ENCODE measurements at regions not wholly inside any gene's neighbourhood (a gene's known extent, or its start where the extent isn't known, plus 50 kb on each side); places are given as distances from the start of the nearest gene placed in this dataset.

DNA sequence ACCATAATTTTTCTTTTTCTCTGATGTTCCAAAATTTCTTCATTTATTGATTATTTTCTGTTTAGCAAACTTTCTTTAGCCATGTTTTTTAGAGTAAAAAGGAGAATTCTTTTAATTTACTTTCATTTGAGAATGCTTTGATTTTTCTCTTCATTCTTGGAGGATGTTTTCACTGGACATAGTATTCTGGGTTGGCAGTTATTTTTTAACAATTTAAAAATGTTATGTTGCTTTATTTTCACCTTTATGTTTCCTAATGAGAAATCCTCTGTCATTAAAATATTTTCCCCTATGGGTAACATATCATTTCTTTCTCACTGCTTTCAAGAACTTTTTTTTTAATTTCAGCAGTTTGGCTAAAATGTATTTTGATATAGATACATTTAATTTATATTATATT is 631.4 kb upstream of the CDH2 start:
- TF ChIP-seq, protein P1, sequence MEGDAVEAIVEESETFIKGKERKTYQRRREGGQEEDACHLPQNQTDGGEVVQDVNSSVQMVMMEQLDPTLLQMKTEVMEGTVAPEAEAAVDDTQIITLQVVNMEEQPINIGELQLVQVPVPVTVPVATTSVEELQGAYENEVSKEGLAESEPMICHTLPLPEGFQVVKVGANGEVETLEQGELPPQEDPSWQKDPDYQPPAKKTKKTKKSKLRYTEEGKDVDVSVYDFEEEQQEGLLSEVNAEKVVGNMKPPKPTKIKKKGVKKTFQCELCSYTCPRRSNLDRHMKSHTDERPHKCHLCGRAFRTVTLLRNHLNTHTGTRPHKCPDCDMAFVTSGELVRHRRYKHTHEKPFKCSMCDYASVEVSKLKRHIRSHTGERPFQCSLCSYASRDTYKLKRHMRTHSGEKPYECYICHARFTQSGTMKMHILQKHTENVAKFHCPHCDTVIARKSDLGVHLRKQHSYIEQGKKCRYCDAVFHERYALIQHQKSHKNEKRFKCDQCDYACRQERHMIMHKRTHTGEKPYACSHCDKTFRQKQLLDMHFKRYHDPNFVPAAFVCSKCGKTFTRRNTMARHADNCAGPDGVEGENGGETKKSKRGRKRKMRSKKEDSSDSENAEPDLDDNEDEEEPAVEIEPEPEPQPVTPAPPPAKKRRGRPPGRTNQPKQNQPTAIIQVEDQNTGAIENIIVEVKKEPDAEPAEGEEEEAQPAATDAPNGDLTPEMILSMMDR (IDR thresholded peaks at IDR 0.05; ENCODE audit: poor library complexity), result no peak
- TF ChIP-seq EZH2 (IDR thresholded peaks at IDR 0.05; ENCODE audit: borderline replicate concordance), result no peak

All from hepatocyte (in vitro differentiated cells).